Suppressor macrophage (primary cell): ENCODE measurements at regions not wholly inside any gene's neighbourhood (a gene's known extent, or its start where the extent isn't known, plus 50 kb on each side); places are given as distances from the start of the nearest gene placed in this dataset.
"Not testable (repeated sequence)": the region's sequence is repeated elsewhere in the genome, so short reads cannot be mapped to it uniquely, and the experiment has no call there.

Experiments
- DNase-seq, 4 experiments: peaks; one replicate each; pipeline ENCODE4 v3.0.0-alpha.2; 2020 to 2022

DNA sequence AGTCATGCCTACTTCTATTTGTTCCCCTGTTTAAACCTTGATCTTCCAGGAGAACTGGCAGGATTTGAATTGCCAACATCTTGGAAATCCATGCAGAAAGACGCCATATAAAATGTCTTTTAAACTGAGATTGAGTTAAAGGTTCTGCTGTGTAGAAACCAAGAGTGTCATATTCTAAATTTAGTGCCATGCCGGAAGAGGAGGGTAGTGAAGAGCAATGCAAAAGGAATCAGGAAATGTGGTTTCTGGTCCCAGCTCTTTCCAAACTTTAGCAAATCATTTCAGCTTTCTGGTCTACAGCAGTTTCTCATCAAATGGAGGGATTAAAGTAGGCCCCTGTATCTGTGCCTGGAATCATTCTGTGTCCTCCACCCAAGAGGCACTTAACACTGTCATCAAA lies 85.7 kb downstream of the BTG1 start:
- DNase-seq: peak; percentile 26 to 74 (median 60)

DNA sequence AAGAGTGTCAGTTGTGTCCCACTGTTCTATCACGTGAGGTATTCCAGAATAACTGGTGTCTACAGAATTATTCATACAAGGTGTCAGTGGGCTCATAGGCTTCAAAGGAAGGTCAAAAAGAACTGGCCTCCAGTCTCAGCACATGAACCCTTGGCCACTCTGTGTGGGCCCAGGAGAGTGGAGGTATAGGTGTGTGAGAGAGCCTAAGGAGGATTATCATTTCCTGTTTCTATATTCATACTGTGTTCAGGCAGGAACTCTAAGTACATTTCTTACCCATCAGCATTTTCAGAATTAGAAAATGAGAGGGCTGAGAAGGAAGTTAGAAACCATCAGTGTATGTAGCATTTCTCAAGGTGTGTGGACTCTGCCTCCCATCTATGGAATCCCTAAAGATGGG lies 87.0 kb downstream of the BTG1 start:
- peak in 1 of 4 experiments; percentile 10 for DNase-seq

GRCh38 chr12:92056756-92057155 lies 88.9 kb downstream of the BTG1 start:
- not testable (repeated sequence) for DNase-seq

DNA sequence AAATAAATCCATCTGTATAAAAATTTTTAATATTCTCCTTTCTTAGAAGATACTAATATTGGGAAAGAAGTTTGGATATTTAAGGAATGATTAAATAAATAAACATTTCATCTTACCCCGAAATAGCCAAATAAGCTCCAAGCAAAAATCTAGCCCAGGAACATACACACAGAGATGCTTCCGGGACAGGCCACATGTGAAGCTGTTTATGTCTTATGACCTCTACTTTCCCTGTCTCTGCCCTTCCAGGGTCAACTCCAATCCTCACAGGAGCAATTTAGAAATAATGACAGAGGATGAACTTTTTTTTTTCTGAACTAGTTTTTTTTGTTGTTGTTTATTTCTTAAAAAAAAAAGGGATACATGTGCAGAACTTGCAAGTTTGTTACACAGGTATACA lies 89.4 kb downstream of the BTG1 start:
- no peak for DNase-seq

DNA sequence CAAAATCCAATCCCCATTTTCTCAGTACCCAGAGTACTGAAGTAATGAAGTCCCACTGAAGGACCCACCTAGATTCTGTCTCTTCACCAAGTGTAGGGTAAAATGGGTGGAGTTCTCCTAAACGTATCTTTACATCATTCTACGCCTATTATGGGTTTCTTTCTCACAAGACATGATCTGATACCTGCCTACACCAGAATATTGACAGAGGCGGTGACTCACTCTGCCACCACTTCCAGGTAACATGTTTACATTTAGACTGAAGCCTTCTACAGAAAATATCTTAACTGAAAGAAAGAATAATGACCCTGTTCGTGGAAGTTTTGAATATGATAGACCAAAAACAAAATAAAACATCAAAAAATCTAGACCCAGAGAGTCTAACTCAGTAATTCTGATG lies 89.8 kb downstream of the BTG1 start:
- no peak for DNase-seq

DNA sequence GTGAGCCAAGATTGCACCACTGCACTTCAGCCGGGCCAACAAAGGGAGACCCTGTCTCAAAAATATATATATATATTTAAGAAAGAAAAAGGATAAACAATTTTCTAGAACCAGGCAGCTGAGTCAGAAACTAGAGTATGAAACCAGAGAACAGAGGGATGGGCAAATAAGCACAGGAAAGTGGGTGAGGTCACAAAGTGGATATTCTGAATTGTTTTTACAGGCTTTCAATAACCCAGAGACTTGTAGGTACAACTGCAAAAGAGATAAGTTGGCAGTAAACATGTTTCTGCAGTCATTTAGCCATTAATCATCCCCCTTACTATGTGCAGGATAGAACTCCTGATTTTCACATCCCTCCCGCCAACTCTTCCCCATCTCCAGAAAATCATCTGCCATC lies 94.2 kb downstream of the BTG1 start:
- DNase-seq: no peak

DNA sequence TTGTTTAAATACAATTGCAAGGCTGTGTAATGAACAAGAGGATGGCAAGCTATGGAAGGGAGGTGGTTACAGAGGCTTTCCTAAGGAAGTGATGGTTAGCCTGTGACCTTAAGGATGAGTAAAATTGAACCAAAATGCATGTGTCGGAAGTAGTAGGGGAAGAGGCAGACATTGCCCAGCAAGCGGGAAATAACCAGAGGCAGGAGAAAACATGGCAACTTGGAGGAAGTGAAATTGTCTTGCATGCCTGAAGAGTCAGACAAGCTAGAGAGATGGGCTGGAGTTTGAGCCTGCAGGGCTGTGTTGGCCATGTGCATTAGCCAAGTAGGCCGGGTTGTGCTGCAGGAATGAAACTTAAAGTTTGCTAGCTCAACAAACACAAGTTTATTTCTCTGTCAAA lies 96.2 kb downstream of the BTG1 start:
- DNase-seq: peak; percentile 14 to 70 (median 56)

- no peak for DNase-seq
These were observed 98.2 kb downstream of the BTG1 start for GRCh38 chr12:92047393-92047826.

- no peak for DNase-seq
These were observed 98.9 kb downstream of the BTG1 start for GRCh38 chr12:92046557-92047392.

DNA sequence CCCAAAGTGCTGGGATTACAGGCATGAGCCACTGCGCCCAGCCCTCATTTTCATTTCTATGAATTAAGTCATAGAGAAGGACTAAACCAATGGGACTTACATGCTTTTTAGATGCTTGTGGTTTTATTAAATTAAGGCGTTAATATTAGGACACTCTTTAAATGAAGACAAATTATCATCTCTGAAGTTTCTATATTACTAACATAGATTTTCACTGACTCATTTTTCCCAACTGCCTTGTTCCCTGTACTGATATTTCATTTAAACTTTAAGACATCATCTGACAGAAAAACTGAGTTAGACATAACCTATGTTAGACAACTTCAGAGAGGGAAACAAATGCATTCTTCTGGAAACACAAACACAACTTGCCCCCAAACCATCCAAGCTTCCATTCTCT lies 99.8 kb downstream of the BTG1 start:
- no peak for DNase-seq

GRCh38 chr12:92044435-92044834 lies 101.2 kb downstream of the BTG1 start:
- DNase-seq: no peak

- no peak for DNase-seq
These were observed 102.7 kb downstream of the BTG1 start for GRCh38 chr12:92042791-92043531.

GRCh38 chr12:92041742-92042141 lies 103.9 kb downstream of the BTG1 start:
- DNase-seq: no peak

- DNase-seq: no peak
These were observed 106.6 kb downstream of the BTG1 start for GRCh38 chr12:92039046-92039445.

DNA sequence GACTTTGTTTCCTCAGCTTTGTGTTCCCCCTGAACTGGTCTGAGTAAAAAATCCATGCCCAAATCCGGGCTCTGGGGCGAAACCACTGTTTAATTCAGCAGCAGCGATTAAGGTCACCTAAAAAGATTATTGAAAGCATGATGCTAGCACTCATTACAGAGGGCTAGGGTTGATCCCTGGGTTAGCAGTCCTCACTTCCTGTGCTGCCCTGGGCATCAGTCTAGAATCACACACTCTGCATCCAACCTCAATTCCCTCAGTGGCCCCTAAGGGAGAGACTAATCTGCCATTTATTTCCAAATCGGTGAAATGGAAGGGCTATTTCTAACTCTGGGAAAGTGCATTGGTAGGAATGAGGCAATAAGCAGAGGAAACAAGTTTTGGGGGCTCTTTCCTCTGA lies 107.2 kb downstream of the BTG1 start:
- DNase-seq: no peak

- DNase-seq: peak in 1 of 4 experiments; percentile 26
These were observed 108.7 kb downstream of the BTG1 start for GRCh38 chr12:92036771-92037453.

DNA sequence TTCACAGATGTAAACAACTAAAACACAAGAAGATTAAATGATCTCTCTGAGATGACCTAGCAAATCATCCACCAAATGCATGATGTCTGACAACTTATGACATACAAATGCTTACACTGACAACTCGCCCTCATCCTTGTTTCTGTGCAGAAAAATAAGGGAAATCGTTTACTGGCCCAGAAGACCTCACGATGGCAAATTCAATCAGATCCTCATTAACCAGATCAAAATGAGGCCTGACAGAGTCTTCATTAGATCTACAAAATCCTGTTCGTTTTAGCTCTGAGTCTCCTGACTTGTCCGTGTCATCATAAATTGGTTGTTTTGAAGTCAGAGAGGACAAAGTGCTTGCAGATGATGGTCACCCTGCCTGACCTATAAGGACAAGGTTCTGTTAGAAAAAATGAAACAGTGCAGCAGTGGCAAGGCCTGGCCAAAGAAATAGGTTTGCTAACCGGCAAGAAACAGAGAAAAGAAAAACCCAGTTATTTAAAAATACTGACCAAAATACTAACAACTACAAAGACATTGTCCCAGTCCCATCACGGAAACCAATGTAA lies 109.5 kb downstream of the BTG1 start:
- no peak for DNase-seq

GRCh38 chr12:92035477-92035876 lies 110.2 kb downstream of the BTG1 start:
- DNase-seq: no peak

DNA sequence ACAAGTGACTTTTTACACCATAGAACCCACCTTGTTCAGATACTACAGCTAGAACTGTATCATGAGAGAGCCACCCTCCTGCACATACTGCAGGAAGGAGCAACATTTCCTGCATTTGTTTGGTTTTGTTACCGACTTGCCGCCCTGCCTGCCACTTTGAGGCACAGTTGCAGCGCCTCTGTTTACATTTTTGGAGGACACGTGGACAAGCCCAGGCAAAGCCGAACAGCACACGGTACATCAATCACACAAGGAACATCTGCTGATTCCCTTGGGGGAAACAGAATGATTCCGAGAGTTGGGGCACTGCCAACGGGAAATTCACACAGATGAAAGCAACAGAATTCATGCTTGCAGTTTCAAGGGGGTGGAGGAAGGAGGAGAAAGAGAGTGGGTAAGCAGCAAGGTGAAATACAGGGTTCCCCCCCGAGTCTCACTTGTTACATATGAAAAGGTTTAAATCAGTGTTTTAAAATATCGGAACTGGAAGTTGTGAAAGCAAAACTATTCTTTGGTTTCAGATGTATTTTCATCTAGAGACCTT lies 110.7 kb downstream of the BTG1 start:
- peak in 3 of 4 experiments; percentile 21 to 48 (median 38) for DNase-seq

DNA sequence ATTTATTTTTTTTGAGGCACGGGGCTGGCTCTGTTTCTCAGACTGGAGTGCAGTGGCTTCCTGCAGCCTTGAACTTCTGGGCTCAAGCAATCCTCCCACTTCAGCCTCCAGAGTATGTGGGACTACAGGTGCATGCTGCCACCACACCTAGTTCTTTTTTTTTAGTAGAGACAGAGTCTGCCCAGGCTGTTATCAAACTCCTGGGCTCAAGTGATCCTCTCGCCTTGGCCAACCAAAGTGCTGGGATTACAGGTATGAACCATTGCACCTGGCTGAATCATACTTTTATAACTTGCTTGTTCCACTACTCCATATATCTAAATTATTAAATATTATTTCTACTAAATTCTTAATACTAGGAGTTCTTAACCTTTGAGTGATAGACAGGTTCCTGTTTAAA lies 111.6 kb downstream of the BTG1 start:
- DNase-seq: no peak

DNA sequence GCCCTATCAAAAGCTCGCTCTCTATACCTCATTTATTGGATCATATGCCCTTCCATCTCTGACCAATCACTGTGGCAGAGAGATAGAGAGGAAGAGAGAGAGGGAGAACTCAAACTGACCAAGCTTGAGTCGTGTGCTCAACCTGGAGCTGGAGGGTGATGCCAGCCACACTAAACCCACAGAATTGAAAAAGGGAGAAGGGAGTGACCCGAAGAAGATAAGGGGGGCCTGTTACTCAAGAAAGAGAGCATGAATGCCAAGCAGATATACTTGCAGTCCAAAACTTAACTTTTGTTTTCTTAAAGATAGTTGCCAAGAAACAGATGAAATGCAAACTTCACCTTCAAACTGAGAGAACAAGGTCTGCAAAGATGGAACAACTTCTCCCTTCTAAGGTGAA lies 112.7 kb downstream of the BTG1 start:
- no peak for DNase-seq

- no peak for DNase-seq
These were observed 113.5 kb downstream of the BTG1 start for GRCh38 chr12:92032101-92032500.

GRCh38 chr12:92030618-92031017 lies 115.0 kb downstream of the BTG1 start:
- peak; percentile 9 to 36 (median 32) for DNase-seq
